ENCODE measurements at regions not wholly inside any gene's neighbourhood (a gene's known extent, or its start where the extent isn't known, plus 50 kb on each side); places are given as distances from the start of the nearest gene placed in this dataset.
A peak's percentile ranks its signal among the peaks of the same experiment; 100 is the strongest.
"Not testable (repeated sequence)": the region's sequence is repeated elsewhere in the genome, so short reads cannot be mapped to it uniquely, and the experiment has no call there.

- not testable (repeated sequence) for H3K4me3 ChIP-seq, H3K36me3 ChIP-seq, H3K27me3 ChIP-seq, H3K9me3 ChIP-seq, H3K27ac ChIP-seq, ATAC-seq, H3K4me1 ChIP-seq
- no CpG with 5 or more reads among the region's 2 CpGs for WGBS, 2 donors (ENCODE audit: low coverage in 1 of 2)
These were observed 161.8 kb upstream of the PTPN20 start for GRCh38 chr10:46749470-46749869.

- H3K27ac ChIP-seq, ATAC-seq, H3K27me3 ChIP-seq, H3K4me1 ChIP-seq, H3K4me3 ChIP-seq, H3K36me3 ChIP-seq, H3K9me3 ChIP-seq: not testable (repeated sequence)
- WGBS, 2 donors (ENCODE audit: low coverage in 1 of 2): no CpG with 5 or more reads among the region's 5 CpGs
These were observed 157.5 kb upstream of the PTPN20 start for GRCh38 chr10:46753763-46754162.

- not testable (repeated sequence) for ATAC-seq, H3K36me3 ChIP-seq, H3K4me3 ChIP-seq, H3K27ac ChIP-seq, H3K9me3 ChIP-seq, H3K4me1 ChIP-seq, H3K27me3 ChIP-seq
These were observed 149.8 kb upstream of the PTPN20 start for GRCh38 chr10:46761471-46761870.

GRCh38 chr10:46768515-46769291 is 142.5 kb upstream of the PTPN20 start:
- not testable (repeated sequence) for ATAC-seq, H3K36me3 ChIP-seq, H3K4me3 ChIP-seq, H3K4me1 ChIP-seq, H3K27me3 ChIP-seq, H3K27ac ChIP-seq, H3K9me3 ChIP-seq
- WGBS, 2 donors (ENCODE audit: low coverage in 1 of 2): no CpG with 5 or more reads among the region's 8 CpGs

- not testable (repeated sequence) for H3K4me3 ChIP-seq, H3K27ac ChIP-seq, H3K27me3 ChIP-seq, H3K4me1 ChIP-seq, H3K36me3 ChIP-seq, H3K9me3 ChIP-seq
- no CpG with 5 or more reads among the region's 15 CpGs for WGBS, 2 donors (ENCODE audit: low coverage in 1 of 2)
- ATAC-seq: peak; percentile 30
These were observed 137.9 kb upstream of the PTPN20 start for GRCh38 chr10:46773178-46773896.

GRCh38 chr10:46773897-46774236 is 137.4 kb upstream of the PTPN20 start:
- not testable (repeated sequence) for H3K9me3 ChIP-seq, H3K27ac ChIP-seq, H3K36me3 ChIP-seq, H3K4me3 ChIP-seq, H3K27me3 ChIP-seq, ATAC-seq, H3K4me1 ChIP-seq
- WGBS, 2 donors (ENCODE audit: low coverage in 1 of 2): 87% methylated on average over 3 of the region's 14 CpGs; no CpG with 5 or more reads in 1 of the 2 donors

GRCh38 chr10:46774366-46774765 is 136.9 kb upstream of the PTPN20 start:
- not testable (repeated sequence) for ATAC-seq, H3K4me3 ChIP-seq, H3K9me3 ChIP-seq, H3K4me1 ChIP-seq, H3K27me3 ChIP-seq, H3K36me3 ChIP-seq, H3K27ac ChIP-seq
- no CpG with 5 or more reads among the region's 42 CpGs for WGBS, 2 donors (ENCODE audit: low coverage in 1 of 2)

- H3K27ac ChIP-seq, ATAC-seq, H3K4me3 ChIP-seq, H3K36me3 ChIP-seq, H3K9me3 ChIP-seq, H3K27me3 ChIP-seq, H3K4me1 ChIP-seq: not testable (repeated sequence)
- WGBS, 2 donors (ENCODE audit: low coverage in 1 of 2): no CpG with 5 or more reads among the region's 44 CpGs
These were observed 136.1 kb upstream of the PTPN20 start for GRCh38 chr10:46774945-46775667.

- not testable (repeated sequence) for H3K4me1 ChIP-seq, ATAC-seq, H3K27me3 ChIP-seq, H3K4me3 ChIP-seq, H3K36me3 ChIP-seq, H3K9me3 ChIP-seq, H3K27ac ChIP-seq
- 93% methylated on average over 3 of the region's 17 CpGs; no CpG with 5 or more reads in 1 of the 2 donors for WGBS, 2 donors (ENCODE audit: low coverage in 1 of 2)
These were observed 135.6 kb upstream of the PTPN20 start for GRCh38 chr10:46775668-46776059.

- not testable (repeated sequence) for H3K27me3 ChIP-seq, H3K4me1 ChIP-seq, H3K27ac ChIP-seq, H3K9me3 ChIP-seq, H3K4me3 ChIP-seq, H3K36me3 ChIP-seq
- no CpG with 5 or more reads among the region's 9 CpGs for WGBS, 2 donors (ENCODE audit: low coverage in 1 of 2)
- peak; percentile 70 for ATAC-seq
- peak; percentile 34 for TF ChIP-seq POLR2AphosphoS5 (IDR thresholded peaks at IDR 0.05)
These were observed 131.7 kb upstream of the PTPN20 start for GRCh38 chr10:46779571-46779970.

GRCh38 chr10:46780164-46780563 is 131.1 kb upstream of the PTPN20 start:
- H3K4me1 ChIP-seq, H3K9me3 ChIP-seq, H3K36me3 ChIP-seq, H3K4me3 ChIP-seq, H3K27me3 ChIP-seq: not testable (repeated sequence)
- ATAC-seq: peak; percentile 55
- WGBS, 2 donors (ENCODE audit: low coverage in 1 of 2): 13 to 67% methylated on average over 1 of the region's 1 CpG
- H3K27ac ChIP-seq: peak overlapping the region in 2 of 4 donors; percentile 25 to 43

- ATAC-seq, H3K4me3 ChIP-seq, H3K4me1 ChIP-seq, H3K36me3 ChIP-seq, H3K27me3 ChIP-seq, H3K9me3 ChIP-seq: not testable (repeated sequence)
- H3K27ac ChIP-seq: peak overlapping the region in 1 of 4 donors; percentile 25
- 80% methylated on average over 1 of the region's 8 CpGs; no CpG with 5 or more reads in 1 of the 2 donors for WGBS, 2 donors (ENCODE audit: low coverage in 1 of 2)
These were observed 130.2 kb upstream of the PTPN20 start for GRCh38 chr10:46781001-46781400.

GRCh38 chr10:46782001-46782874 is 129.0 kb upstream of the PTPN20 start:
- H3K4me3 ChIP-seq, H3K9me3 ChIP-seq, H3K27me3 ChIP-seq, H3K4me1 ChIP-seq, H3K27ac ChIP-seq, H3K36me3 ChIP-seq, ATAC-seq: not testable (repeated sequence)
- 58 to 70% methylated on average over 2 to 4 of the region's 4 CpGs for WGBS, 2 donors (ENCODE audit: low coverage in 1 of 2)
